IMR-90 (cell line): ENCODE measurements at regions not wholly inside any gene's neighbourhood (a gene's known extent, or its start where the extent isn't known, plus 50 kb on each side); places are given as distances from the start of the nearest gene placed in this dataset.

Source experiments
- BHLHE40 ChIP-seq: fragments of 150-350 bp; IDR thresholded peaks from 2 replicates; pipeline ENCODE4 v1.6.1; 2016; ENCODE audit warnings: mild to moderate bottlenecking, low read depth, low read length
- CEBPB ChIP-seq: IDR thresholded peaks from 2 replicates; pipeline ENCODE4 v1.6.1; 2012; ENCODE audit warnings: low read depth, low read length, improper control_type of control experiment
- FOS ChIP-seq: fragments of 150-350 bp; IDR thresholded peaks from 2 replicates; pipeline ENCODE4 v1.6.1; 2016; ENCODE audit warnings: low read depth, low read length
- MXI1 ChIP-seq: IDR thresholded peaks from 2 replicates; pipeline ENCODE4 v1.6.1; 2012; ENCODE audit warnings: low read depth, mild to moderate bottlenecking, low read length, moderate library complexity, borderline replicate concordance
- POLR2A ChIP-seq: IDR thresholded peaks from 2 replicates; pipeline ENCODE4 v1.6.1; 2012; ENCODE audit warnings: mild to moderate bottlenecking, low read depth, low read length
- RAD21 ChIP-seq: IDR thresholded peaks from 2 replicates; pipeline ENCODE4 v1.6.1; 2012; ENCODE audit warnings: low read length, improper control_type of control experiment
- TF ChIP-seq, protein P1 (sequence below): conservative IDR thresholded peaks from 2 replicates; pipeline ENCODE4 v1.5.1; 2012; ENCODE audit warnings: mild to moderate bottlenecking, low read depth, low read length, improper control_type of control experiment

DNA sequence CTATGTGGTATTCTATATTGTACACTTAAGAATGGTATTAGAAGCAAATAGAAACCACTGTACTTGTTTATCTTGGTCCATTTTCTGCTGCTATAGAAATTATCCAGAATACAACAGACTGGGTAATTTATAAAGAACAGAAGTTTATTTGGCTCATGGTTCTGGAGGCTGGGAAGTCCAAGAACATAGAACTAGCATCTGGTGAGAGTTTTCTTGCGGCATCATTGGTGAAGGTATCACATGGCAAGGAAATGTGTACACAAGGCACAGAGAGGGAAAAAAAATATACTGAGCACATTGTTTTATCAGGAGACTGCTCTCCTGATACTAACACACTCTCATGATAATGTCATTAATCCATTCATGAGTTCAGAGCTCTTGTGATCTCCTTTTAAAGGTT is 130.3 kb upstream of the STXBP6 start:
- TF ChIP-seq, protein P1, sequence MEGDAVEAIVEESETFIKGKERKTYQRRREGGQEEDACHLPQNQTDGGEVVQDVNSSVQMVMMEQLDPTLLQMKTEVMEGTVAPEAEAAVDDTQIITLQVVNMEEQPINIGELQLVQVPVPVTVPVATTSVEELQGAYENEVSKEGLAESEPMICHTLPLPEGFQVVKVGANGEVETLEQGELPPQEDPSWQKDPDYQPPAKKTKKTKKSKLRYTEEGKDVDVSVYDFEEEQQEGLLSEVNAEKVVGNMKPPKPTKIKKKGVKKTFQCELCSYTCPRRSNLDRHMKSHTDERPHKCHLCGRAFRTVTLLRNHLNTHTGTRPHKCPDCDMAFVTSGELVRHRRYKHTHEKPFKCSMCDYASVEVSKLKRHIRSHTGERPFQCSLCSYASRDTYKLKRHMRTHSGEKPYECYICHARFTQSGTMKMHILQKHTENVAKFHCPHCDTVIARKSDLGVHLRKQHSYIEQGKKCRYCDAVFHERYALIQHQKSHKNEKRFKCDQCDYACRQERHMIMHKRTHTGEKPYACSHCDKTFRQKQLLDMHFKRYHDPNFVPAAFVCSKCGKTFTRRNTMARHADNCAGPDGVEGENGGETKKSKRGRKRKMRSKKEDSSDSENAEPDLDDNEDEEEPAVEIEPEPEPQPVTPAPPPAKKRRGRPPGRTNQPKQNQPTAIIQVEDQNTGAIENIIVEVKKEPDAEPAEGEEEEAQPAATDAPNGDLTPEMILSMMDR = no peak
- TF ChIP-seq RAD21 = no peak
- TF ChIP-seq POLR2A = no peak
- no peak for TF ChIP-seq CEBPB
- no peak for TF ChIP-seq FOS
- no peak for TF ChIP-seq MXI1
- no peak for TF ChIP-seq BHLHE40
